Thyroid gland (tissue), 4 donors: ENCODE measurements at regions not wholly inside any gene's neighbourhood (a gene's known extent, or its start where the extent isn't known, plus 50 kb on each side); places are given as distances from the start of the nearest gene placed in this dataset.

Source experiments
- CTCF ChIP-seq, 6 experiments: fragments of 200-600 bp in 3 of 6; fragments of 450-650 bp in 3 of 6; sonication (generic) in 3 of 6; IDR thresholded peaks; one replicate each; pipeline ENCODE4 v1.5.1; 2016 to 2019; ENCODE audit warnings: antibody characterized with exemption in 6 of 6, mild to moderate bottlenecking in 2 of 6, inconsistent platforms in 1 of 6, moderate library complexity in 1 of 6
- POLR2A ChIP-seq, 2 donors: fragments of 450-650 bp; IDR thresholded peaks; one replicate each; pipeline ENCODE4 v1.6.1; 2017; ENCODE audit warnings: antibody characterized with exemption in 2 of 2, mild to moderate bottlenecking in 2 of 2, moderate library complexity in 1 of 2

- TF ChIP-seq CTCF (IDR thresholded peaks at IDR 0.05) (no peak), POLR2A (IDR thresholded peaks at IDR 0.05) (no peak)
Measured at GRCh38 chr7:142425281-142425680, 167.4 kb upstream of the PRSS58 start.
